Anterior cingulate cortex (tissue), 58 donors: ENCODE measurements at regions not wholly inside any gene's neighbourhood (a gene's known extent, or its start where the extent isn't known, plus 50 kb on each side); places are given as distances from the start of the nearest gene placed in this dataset.
"Not testable (repeated sequence)": the region's sequence is repeated elsewhere in the genome, so short reads cannot be mapped to it uniquely, and the experiment has no call there.

ENCODE experiments used
- DNase-seq, 58 donors: peaks; one replicate each; lab custom pipeline; 2025; lab: John Stamatoyannopoulos, UW

- DNase-seq, result no peak
These were observed 234.4 kb downstream of the SIM1 start for GRCh38 chr6:100230115-100230952.

- DNase-seq, result no peak
These were observed 235.2 kb downstream of the SIM1 start for GRCh38 chr6:100229512-100229911.

DNA sequence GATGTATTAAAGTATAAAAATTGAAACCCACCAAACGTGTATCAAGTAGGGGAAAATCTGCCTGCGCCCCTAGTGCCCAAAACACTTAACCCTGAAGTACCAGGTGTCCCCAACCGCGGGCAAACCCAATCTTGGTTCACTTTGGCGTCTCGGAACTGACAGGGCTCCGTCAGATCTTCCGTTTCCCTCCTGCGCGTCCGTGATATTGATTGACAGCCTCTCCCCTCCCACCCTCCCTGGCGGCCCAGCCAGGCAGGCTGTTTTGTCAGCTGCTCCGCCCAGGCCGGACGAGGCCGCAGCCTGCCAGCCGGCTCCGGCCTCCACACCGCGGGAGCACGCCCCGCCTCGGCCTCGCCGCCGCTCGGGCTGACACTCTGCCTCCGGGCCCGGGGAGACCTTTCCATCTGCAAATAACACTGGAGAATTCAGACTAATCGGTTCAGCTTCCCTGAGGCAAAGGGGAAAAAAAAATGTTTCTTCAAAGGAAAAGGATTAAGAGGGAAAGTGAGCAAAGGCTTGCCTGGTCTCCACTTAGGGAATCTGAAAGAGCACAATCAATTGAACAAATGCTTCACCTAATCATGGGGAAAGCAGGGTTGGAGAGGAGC lies 234.9 kb upstream of the MCHR2 start:
- DNase-seq, result peak in 47 of 58 donors; percentile 1 to 57 (median 19)

- DNase-seq, result no peak
These were observed 234.4 kb upstream of the MCHR2 start for GRCh38 chr6:100228437-100228833.

- DNase-seq, result no peak
These were observed 232.8 kb upstream of the MCHR2 start for GRCh38 chr6:100226811-100227210.

DNA sequence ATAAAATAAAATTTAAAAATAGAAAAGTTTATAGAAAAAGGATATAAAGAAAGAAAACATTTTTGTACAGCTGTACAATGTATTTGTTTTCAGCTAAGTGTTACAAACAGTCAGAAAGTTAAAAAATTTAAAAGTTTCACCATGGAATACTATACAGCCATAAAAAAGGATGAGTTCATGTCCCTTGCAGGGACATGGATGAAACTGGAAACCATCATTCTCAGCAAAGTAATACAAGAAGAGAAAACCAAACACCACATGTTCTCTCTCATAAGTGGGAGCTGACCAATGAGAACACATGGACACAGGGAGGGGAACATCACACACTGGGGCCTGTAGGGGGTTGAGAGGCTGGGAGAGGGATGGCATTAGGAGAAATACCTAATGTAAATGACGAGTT lies 229.9 kb upstream of the MCHR2 start:
- DNase-seq, result not testable (repeated sequence)

DNA sequence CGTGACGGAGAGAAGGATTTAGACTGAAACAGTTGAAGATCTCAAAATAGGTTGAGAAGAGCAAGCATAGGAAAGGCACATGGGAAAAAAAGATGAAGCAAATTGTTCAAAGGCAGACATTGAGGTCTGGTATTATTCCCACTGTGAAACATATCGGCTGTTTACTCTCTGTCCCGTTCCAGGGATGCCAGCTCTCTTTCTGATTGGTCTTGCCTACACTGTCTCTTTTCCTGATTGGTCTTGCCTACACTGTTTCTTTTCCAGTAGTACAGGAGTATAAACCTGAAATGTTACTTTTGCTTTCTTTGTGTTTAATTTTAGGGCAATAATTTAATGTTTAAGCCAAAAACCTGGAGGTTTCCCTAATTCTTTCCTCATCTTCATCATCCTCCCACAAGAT lies 226.5 kb upstream of the MCHR2 start:
- DNase-seq, result no peak

GRCh38 chr6:100217225-100218012 lies 223.4 kb upstream of the MCHR2 start:
- DNase-seq, result no peak

DNA sequence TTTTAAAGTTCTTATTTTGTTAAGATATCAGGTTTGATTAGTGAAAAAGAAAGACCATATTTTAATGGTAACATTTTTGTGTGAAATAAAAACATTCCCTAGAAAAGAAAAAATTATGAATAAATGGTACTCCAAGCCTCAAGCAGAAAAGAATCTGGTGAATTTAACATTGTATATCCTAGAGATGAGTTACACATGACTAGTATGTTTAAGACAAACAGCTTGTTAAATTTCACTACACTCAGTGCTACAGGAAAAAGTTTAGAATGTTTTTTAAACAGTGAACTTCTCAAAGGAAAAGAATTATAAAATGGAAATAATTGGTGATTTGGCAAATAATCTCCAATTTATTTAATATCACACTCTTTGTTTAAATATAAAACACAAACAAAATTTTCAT lies 222.7 kb upstream of the MCHR2 start:
- DNase-seq, result no peak

GRCh38 chr6:100212131-100212530 lies 218.1 kb upstream of the MCHR2 start:
- DNase-seq, result no peak

GRCh38 chr6:100210137-100211117 lies 216.4 kb upstream of the MCHR2 start:
- DNase-seq, result no peak

GRCh38 chr6:100209323-100210136 lies 215.5 kb upstream of the MCHR2 start:
- DNase-seq, result no peak

DNA sequence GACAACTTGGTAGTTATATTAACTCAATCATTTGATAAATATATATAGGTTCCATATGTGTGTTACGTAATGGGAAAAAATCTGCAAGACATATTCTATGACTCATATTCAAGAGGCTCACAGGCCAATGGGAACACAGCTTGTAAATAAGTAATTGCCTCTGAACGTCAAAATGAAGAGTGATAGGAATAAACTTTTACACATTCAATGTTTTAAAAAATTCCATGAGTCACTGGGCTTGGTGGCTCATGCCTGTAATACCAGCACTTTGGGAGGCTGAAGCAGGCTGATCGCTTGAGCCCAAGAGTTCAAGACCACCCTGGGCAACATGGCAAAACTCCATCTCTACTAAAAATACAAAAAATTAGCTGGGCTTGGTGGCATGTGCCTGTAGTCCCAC lies 209.4 kb upstream of the MCHR2 start:
- DNase-seq, result no peak

DNA sequence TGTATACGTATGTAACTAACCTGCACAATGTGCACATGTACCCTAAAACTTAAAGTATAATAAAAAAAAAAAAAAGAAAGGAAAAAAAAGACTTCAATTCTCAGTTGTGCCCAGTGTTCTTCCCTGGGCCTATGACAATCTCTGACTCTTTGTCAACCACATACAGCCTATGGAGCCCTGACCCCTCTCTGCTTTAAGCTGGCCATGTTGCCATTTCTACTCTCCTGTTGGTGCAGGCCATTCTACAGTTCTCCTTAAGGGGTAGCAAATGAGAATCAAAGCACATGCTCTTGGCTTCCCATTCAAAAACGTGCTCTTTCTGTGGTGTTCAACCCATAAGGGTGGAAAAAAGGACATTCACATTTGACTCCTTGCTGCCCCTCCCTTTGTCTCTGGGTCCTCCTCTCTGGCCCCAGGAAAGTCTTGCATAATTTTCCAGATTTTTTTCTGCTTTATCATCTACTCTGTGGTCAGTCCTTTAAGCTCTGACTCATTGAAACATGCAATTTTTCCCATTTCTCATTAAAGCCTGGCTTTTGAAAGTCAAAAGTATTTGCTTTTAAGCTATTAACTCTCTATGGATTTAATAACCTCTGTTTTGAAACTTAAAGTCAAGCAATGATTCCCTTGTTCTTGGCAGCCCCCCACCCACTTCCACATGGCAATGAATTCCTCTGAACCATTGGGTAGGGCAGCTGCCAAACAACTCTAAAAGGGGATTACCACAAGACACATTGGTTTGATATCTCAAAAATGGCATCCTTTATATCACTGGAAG lies 208.6 kb upstream of the MCHR2 start:
- DNase-seq, result no peak

DNA sequence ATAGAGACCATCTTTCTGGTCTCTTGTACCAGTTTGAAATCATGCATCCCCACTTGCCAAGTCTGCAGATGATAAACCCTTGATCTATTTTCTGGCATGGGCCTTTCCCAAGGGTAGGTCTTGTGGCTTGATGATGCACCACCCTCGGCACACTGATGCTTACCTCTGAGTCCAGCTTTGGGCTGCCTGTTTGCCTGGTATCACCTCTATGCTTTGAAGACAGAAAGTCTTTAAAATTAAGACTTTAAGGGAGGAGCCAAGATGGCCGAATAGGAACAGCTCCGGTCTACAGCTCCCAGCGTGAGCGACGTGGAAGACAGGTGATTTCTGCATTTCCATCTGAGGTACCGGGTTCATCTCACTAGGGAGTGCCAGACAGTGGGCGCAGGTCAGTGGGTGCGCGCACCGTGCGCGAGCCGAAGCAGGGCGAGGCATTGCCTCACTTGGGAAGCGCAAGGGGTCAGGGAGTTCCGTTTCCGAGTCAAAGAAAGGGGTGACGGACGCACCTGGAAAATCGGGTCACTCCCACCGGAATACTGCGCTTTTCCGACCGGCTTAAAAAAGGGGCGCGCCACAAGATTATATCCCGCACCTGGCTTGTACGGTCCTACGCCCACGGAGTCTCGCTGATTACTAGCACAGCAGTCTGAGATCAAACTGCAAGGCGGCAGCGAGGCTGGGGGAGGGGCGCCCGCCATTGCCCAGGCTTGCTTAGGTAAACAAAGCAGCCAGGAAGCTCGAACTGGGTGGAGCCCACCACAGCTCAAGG lies 202.4 kb upstream of the MCHR2 start:
- not testable (repeated sequence) for DNase-seq

GRCh38 chr6:100195244-100195643 lies 201.2 kb upstream of the MCHR2 start:
- not testable (repeated sequence) for DNase-seq

DNA sequence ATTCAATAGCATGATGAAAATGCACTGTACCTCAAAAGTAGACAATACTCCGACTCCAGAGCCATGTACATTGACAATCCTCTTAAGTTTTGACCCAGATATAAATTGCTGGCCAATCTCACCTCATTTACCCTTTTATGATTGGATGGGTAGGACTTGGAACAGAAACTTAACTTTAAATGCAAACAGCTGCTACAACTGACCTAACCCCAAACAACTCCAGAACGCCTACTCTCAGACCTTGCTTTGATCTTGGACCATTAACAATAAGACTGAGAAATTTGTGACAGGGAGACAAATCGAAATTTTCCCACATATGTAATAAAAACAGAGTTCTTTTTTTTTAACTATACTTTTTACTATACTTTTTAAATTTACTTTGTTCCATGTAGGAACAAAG lies 200.5 kb upstream of the MCHR2 start:
- DNase-seq, result no peak

DNA sequence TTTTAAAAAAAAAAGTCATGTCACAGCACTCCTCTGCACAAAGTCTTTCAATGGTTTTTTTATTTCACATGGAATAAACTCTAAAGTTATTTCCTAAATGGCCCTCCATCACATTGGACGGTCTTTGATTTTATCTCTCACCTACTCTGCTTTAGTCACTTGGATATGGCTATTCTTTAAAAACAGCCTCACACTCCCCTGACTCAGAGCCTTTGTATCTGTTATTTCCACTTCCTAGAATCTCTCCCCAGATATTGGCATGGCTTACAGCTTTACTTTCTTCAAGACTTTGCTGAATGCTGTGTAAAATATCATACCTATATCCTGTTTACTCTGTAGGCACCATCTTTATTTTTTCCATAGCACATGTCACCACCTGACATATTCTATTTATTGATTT lies 194.7 kb upstream of the MCHR2 start:
- DNase-seq, result no peak
